Stomach (tissue), 8 donors: ENCODE measurements at regions not wholly inside any gene's neighbourhood (a gene's known extent, or its start where the extent isn't known, plus 50 kb on each side); places are given as distances from the start of the nearest gene placed in this dataset.

Experiments used
- DNase-seq, 2 donors: peaks; one replicate each; pipeline versions ENCODE4 v3.0.0 to v3.0.0-alpha.2; 2013 to 2019
- H3K27ac ChIP-seq, 5 donors: fragments of 200-600 bp in 4 of 5; sonication (generic) in 4 of 5; one replicate each; pipeline ENCODE4 v1.5.1; 2013 to 2019; ENCODE audit warnings: mild to moderate bottlenecking in 1 of 5, moderate library complexity in 1 of 5
- H3K27me3 ChIP-seq, 3 donors: fragments of 200-600 bp; sonication (generic); one replicate each; pipeline ENCODE4 v1.5.1; 2017 to 2019; ENCODE audit warnings: mixed run types in 1 of 3
- H3K36me3 ChIP-seq, 4 donors: fragments of 200-600 bp; sonication (generic); 1 replicate in 3 of 4; 2 replicates in 1 of 4; pipeline ENCODE4 v1.5.1; 2016 to 2019
- H3K4me1 ChIP-seq, 4 donors: fragments of 200-600 bp; sonication (generic); one replicate each; pipeline ENCODE4 v1.5.1; 2016 to 2019
- H3K4me3 ChIP-seq, 4 donors: fragments of 200-600 bp; sonication (generic) in 3 of 4; one replicate each; pipeline ENCODE4 v1.5.1; 2016 to 2019; ENCODE audit warnings: mild to moderate bottlenecking in 1 of 4
- H3K9me3 ChIP-seq, 4 donors: fragments of 200-600 bp; sonication (generic); one replicate each; pipeline ENCODE4 v1.5.1; 2016 to 2019
- EP300 ChIP-seq: sonication (generic); formaldehyde crosslinking; IDR thresholded peaks from one replicate; pipeline ENCODE4 v1.6.1; 2017; ENCODE audit warnings: antibody characterized with exemption
- POLR2A ChIP-seq, 4 donors: fragments of 450-650 bp; IDR thresholded peaks; one replicate each; pipeline ENCODE4 v1.6.1; 2016; ENCODE audit warnings: antibody characterized with exemption in 4 of 4, control low read depth in 2 of 4, mild to moderate bottlenecking in 1 of 4, moderate library complexity in 1 of 4
- POLR2AphosphoS5 ChIP-seq, 3 donors: sonication (generic); formaldehyde crosslinking; IDR thresholded peaks; one replicate each; pipeline ENCODE4 v1.6.1; 2016; ENCODE audit warnings: antibody characterized with exemption in 3 of 3
- WGBS, 5 donors: extraction: QIAGEN DNeasy Blood & Tissue Kit in 3 of 5; methylation state at CpG; one replicate each; pipeline versions ENCODE4 v1.1.5 to v1.1.7; 2013 to 2018; 5-methylcytosine and 5-hydroxymethylcytosine counted together
- intact Hi-C: fragments of 100-400 bp; cut with DNase I; formaldehyde crosslinking; loops from one replicate; pipeline ENCODE4 v1.15.1; 2023; ENCODE audit warnings: low total_unique reads
- TF ChIP-seq, protein P1 (sequence below), 7 experiments: fragments of 450-650 bp in 4 of 7; fragments of 200-600 bp in 3 of 7; sonication (generic) in 3 of 7; IDR thresholded peaks; one replicate each; pipeline ENCODE4 v1.5.1; 2016 to 2019; ENCODE audit warnings: antibody characterized with exemption in 7 of 7, control low read depth in 2 of 7, mild to moderate bottlenecking in 1 of 7
- donor health status: healthy with polysubstance abuse.
- donor health status: Bipolar disorder and iron deficiency.
- donor health status: healthy.

DNA sequence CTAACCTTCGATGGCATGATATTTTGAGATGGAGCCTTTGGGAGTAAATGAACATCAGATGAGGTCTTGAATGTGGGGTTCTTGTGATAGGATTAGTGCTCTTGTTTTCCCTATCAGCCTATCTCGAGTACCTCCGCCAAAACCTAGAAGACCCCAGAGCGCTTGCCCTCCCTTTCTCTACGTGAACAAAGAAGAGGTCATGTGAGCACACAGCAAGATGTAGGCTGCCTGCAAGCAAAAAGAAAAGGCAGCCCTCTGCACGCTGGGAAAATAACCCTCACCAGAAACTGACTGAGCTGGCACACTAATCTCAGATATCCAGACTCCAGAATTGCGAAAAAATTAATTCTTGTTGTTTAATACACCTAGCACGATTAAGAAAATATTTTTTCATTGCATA, 799.8 kb upstream of the SLC10A2 start:
- DNase-seq = no peak
- intact Hi-C loops = no loop called here

DNA sequence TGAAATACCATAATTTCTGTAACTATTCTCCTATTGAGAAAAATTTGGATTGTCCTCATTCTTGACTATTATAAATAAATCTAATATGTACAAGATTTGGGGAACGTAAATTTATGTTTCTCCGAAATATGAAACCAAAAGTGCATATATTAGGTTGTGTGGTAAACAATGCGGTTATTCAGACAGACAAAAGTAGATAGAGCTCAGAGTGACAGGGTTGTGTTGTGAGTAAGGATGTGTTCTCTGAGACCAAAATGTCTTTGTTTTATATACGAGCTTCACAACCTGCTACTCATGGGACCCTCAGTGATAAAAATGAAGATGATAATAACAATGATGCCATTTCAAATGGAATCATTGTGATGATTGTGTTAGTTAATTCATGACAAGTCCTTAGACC, 796.3 kb upstream of the SLC10A2 start:
- Histone ChIP-seq H3K4me3 (no peak overlapping the region), H3K9me3 (no peaks in the 10 kb centered on the region), H3K36me3 (no peaks in the 10 kb centered on the region), H3K27ac (no peak overlapping the region), H3K27me3 (no peaks in the 10 kb centered on the region), H3K4me1 (no peaks in the 10 kb centered on the region)
- no peak for DNase-seq
- no peak for TF ChIP-seq POLR2AphosphoS5 (IDR thresholded peaks at IDR 0.05)
- no peak for TF ChIP-seq EP300
- no peak for TF ChIP-seq POLR2A (IDR thresholded peaks at IDR 0.05)
- TF ChIP-seq, protein P1, sequence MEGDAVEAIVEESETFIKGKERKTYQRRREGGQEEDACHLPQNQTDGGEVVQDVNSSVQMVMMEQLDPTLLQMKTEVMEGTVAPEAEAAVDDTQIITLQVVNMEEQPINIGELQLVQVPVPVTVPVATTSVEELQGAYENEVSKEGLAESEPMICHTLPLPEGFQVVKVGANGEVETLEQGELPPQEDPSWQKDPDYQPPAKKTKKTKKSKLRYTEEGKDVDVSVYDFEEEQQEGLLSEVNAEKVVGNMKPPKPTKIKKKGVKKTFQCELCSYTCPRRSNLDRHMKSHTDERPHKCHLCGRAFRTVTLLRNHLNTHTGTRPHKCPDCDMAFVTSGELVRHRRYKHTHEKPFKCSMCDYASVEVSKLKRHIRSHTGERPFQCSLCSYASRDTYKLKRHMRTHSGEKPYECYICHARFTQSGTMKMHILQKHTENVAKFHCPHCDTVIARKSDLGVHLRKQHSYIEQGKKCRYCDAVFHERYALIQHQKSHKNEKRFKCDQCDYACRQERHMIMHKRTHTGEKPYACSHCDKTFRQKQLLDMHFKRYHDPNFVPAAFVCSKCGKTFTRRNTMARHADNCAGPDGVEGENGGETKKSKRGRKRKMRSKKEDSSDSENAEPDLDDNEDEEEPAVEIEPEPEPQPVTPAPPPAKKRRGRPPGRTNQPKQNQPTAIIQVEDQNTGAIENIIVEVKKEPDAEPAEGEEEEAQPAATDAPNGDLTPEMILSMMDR (IDR thresholded peaks at IDR 0.05) = no peak
- intact Hi-C loops = no loop called here
- 86 to 93% (median 90%) methylated on average over 4 of the region's 4 CpGs for WGBS, 5 donors

More for the DNA sequence above, 799.8 kb upstream of the SLC10A2 start:
- H3K27ac ChIP-seq = no peak overlapping the region
- H3K36me3 ChIP-seq = no peaks in the 10 kb centered on the region
- 61 to 78% (median 67%) methylated on average over 8 of the region's 8 CpGs for WGBS, 5 donors
- no peaks in the 10 kb centered on the region for H3K27me3 ChIP-seq
- no peak overlapping the region for H3K4me3 ChIP-seq
- TF ChIP-seq, protein P1 (IDR thresholded peaks at IDR 0.05) = no peak
- no peak for TF ChIP-seq POLR2AphosphoS5 (IDR thresholded peaks at IDR 0.05)
- TF ChIP-seq POLR2A (IDR thresholded peaks at IDR 0.05) = no peak
- TF ChIP-seq EP300 = no peak
- H3K4me1 ChIP-seq = no peaks in the 10 kb centered on the region
- no peaks in the 10 kb centered on the region for H3K9me3 ChIP-seq

DNA sequence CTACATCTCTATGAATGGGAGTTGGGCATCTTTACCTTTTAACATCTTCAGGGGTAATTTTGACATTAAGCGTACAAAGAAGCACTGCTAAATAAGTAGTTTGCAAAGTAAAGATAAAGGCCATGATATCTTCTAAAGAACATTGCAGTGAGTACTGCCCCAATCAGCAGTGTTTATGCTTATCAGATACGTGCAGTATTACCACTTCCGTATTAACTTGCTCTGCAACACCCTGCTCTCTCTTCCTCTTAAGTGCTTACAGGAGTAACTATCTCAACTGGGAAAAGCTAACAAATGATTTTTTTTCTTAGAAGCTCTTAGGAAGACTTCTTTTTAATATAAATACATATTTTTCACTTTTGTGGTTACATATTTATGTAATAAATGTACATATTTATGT, 793.7 kb upstream of the SLC10A2 start:
- Histone ChIP-seq H3K27me3 (no peaks in the 10 kb centered on the region), H3K27ac (no peak overlapping the region), H3K9me3 (no peaks in the 10 kb centered on the region), H3K4me1 (no peaks in the 10 kb centered on the region), H3K4me3 (no peak overlapping the region), H3K36me3 (no peaks in the 10 kb centered on the region)
- intact Hi-C loops = no loop called here
- TF ChIP-seq POLR2AphosphoS5 (IDR thresholded peaks at IDR 0.05) (no peak), POLR2A (IDR thresholded peaks at IDR 0.05) (no peak), EP300 (no peak)
- TF ChIP-seq, protein P1 (IDR thresholded peaks at IDR 0.05) = no peak
- WGBS, 5 donors = 19 to 29% (median 23%) methylated on average over 3 of the region's 3 CpGs
- DNase-seq = peak in 1 of 2 donors; percentile 23

DNA sequence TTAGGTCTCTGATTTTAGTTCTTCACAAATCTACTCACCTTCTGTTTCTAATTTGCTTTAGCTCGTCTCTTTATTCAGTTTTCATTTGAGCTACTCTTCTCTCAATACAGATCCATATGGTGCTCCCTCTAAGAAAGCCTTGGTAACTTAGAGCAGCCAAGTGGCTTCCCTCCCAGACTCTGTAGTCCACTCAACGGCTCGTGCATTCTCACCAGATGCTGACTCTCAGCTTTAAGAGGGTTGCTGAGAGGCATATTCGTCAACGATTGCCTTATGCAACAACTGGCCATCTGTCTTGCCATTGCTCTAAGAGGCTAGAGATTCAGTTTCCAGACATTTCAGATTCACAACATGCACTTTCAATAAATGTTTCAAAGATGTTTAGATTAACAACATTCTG, 785.8 kb upstream of the SLC10A2 start:
- intact Hi-C loops = no loop called here
- Histone ChIP-seq H3K9me3 (no peaks in the 10 kb centered on the region), H3K4me3 (no peak overlapping the region), H3K36me3 (no peaks in the 10 kb centered on the region), H3K4me1 (no peaks in the 10 kb centered on the region), H3K27ac (no peak overlapping the region), H3K27me3 (no peaks in the 10 kb centered on the region)
- no peak for TF ChIP-seq EP300
- WGBS, 5 donors = 63 to 80% (median 75%) methylated on average over 5 of the region's 5 CpGs
- DNase-seq = no peak

DNA sequence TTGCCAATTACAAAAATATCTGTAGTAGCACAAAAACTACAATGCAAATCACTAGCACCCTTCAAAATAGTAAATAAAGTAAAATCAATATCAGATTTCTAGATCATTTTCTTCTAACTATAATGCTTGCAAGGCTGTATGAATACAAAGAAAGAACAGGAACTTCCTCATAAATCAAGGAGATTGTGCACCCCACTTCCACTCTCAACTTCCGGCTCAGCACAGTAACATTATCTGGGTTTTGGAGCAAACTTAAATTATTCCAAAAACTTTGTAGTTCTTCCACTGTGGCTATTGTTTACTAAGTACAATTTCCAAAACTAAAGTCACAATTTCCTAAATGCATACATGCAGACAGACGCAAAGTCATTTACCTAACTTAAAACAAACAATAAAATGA, 778.3 kb upstream of the SLC10A2 start:
- H3K27me3 ChIP-seq = no peaks in the 10 kb centered on the region
- no peak overlapping the region for H3K4me3 ChIP-seq
- intact Hi-C loops = no loop called here
- no peaks in the 10 kb centered on the region for H3K36me3 ChIP-seq
- H3K4me1 ChIP-seq = no peaks in the 10 kb centered on the region
- no peak overlapping the region for H3K27ac ChIP-seq
- WGBS, 5 donors = 49 to 70% (median 63%) methylated on average over 2 of the region's 2 CpGs
- TF ChIP-seq, protein P1 (IDR thresholded peaks at IDR 0.05) = no peak
- no peaks in the 10 kb centered on the region for H3K9me3 ChIP-seq
- DNase-seq = no peak
